Activated naive CD4-positive, alpha-beta T cell treated with anti-CD3 and anti-CD28 coated beads for 36 hours (primary cell): ENCODE measurements at regions not wholly inside any gene's neighbourhood (a gene's known extent, or its start where the extent isn't known, plus 50 kb on each side); places are given as distances from the start of the nearest gene placed in this dataset.
"Not testable (repeated sequence)": the region's sequence is repeated elsewhere in the genome, so short reads cannot be mapped to it uniquely, and the experiment has no call there.

ENCODE experiments used
- CTCF ChIA-PET: fragments of 350-600 bp; sonication (Branson Sonifier 250); formaldehyde crosslinking; loops from one replicate; lab custom pipeline; 2021; ENCODE audit warnings: antibody characterized with exemption; lab: Charles Lee
- DNase-seq: peaks from one replicate; pipeline ENCODE4 v3.0.0-alpha.2; 2020
- H3K27ac Mint-ChIP-seq: one replicate; pipeline ENCODE4 v1.8.0; 2021; ENCODE audit warnings: mild to moderate bottlenecking, mixed read lengths
- H3K27me3 Mint-ChIP-seq: one replicate; pipeline ENCODE4 v1.8.0; 2021; ENCODE audit warnings: low read depth, mixed read lengths
- H3K36me3 Mint-ChIP-seq: one replicate; pipeline ENCODE4 v1.8.0; 2021; ENCODE audit warnings: low read depth, mixed read lengths
- H3K4me1 Mint-ChIP-seq: one replicate; pipeline ENCODE4 v1.8.0; 2021; ENCODE audit warnings: low read depth, mixed read lengths
- H3K4me3 Mint-ChIP-seq: one replicate; pipeline ENCODE4 v1.8.0; 2021; ENCODE audit warnings: mild to moderate bottlenecking, moderate library complexity, mixed read lengths
- H3K9me3 Mint-ChIP-seq: one replicate; pipeline ENCODE4 v1.8.0; 2021; ENCODE audit warnings: mixed read lengths
- intact Hi-C: fragments of 100-400 bp; cut with micrococcal nuclease; formaldehyde crosslinking; loops from one replicate; pipeline ENCODE4 v1.15.1; 2023

DNA sequence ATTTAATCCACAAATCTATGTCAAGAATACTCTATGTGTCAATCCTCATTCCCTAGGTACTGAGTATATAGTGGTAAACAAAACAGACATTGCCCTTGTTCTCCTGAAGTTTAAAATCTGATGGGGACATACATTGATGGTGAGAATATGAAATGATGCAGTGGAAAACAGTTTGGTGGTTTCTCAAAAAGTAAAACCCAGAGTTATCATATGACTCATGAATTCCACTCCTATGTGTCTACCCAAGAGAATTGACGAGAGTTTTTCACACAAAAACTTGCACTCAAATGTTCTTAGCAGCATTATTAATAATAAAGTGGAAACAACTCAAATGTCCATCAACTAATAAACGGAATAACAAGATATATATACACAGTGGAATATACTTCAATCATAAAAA, 586.7 kb downstream of the CCDC85A start:
- intact Hi-C loops = no loop called here
- CTCF ChIA-PET = no interaction called here
- no peak for DNase-seq
- Mint-ChIP-seq H3K9me3 (peaks cover 9% of the 10 kb centered on the region), H3K36me3 (no peaks in the 10 kb centered on the region), H3K27me3 (no peaks in the 10 kb centered on the region), H3K4me3 (no peak overlapping the region), H3K4me1 (no peaks in the 10 kb centered on the region), H3K27ac (no peak overlapping the region)

GRCh38 chr2:56784046-56784445, 600.3 kb downstream of the CCDC85A start:
- DNase-seq = no peak
- H3K27ac Mint-ChIP-seq = no peak overlapping the region
- intact Hi-C loops = no loop called here
- H3K9me3 Mint-ChIP-seq = peaks cover 4% of the 10 kb centered on the region
- CTCF ChIA-PET = no interaction called here
- H3K4me3 Mint-ChIP-seq = no peak overlapping the region
- no peaks in the 10 kb centered on the region for H3K36me3 Mint-ChIP-seq
- H3K27me3 Mint-ChIP-seq = no peaks in the 10 kb centered on the region
- no peaks in the 10 kb centered on the region for H3K4me1 Mint-ChIP-seq

DNA sequence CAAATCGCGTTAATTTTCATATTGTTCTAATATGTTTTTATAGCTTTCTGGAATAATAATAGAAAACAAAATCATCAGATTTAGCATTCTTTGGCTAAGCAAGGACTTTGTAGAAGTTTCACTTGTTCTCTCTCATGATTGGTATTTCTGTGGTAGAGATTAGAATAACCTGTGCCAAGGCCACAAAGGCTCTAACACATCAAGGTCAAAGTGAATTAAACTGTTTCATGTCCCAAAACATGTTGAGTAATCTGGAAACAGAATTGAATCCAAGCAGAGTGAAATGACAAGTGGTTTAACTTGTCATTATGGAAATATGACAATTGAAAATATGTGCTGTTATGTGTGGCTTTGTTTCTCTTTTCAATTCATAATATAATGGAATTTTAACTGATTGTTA, 617.4 kb downstream of the CCDC85A start:
- H3K9me3 Mint-ChIP-seq = peaks cover 5% of the 10 kb centered on the region
- H3K27ac Mint-ChIP-seq = no peak overlapping the region
- no peaks in the 10 kb centered on the region for H3K27me3 Mint-ChIP-seq
- CTCF ChIA-PET = no interaction called here
- H3K4me3 Mint-ChIP-seq = no peak overlapping the region
- no peaks in the 10 kb centered on the region for H3K36me3 Mint-ChIP-seq
- no peaks in the 10 kb centered on the region for H3K4me1 Mint-ChIP-seq
- no peak for DNase-seq
- intact Hi-C loops = no loop called here

- no peak overlapping the region for H3K27ac Mint-ChIP-seq
- H3K4me1 Mint-ChIP-seq = no peaks in the 10 kb centered on the region
- H3K9me3 Mint-ChIP-seq = peaks cover 5% of the 10 kb centered on the region
- H3K36me3 Mint-ChIP-seq = no peaks in the 10 kb centered on the region
- intact Hi-C loops = no loop called here
- CTCF ChIA-PET = no interaction called here
- no peak for DNase-seq
- no peaks in the 10 kb centered on the region for H3K27me3 Mint-ChIP-seq
- no peak overlapping the region for H3K4me3 Mint-ChIP-seq
Observed at GRCh38 chr2:56801770-56802169, 618.0 kb downstream of the CCDC85A start.

DNA sequence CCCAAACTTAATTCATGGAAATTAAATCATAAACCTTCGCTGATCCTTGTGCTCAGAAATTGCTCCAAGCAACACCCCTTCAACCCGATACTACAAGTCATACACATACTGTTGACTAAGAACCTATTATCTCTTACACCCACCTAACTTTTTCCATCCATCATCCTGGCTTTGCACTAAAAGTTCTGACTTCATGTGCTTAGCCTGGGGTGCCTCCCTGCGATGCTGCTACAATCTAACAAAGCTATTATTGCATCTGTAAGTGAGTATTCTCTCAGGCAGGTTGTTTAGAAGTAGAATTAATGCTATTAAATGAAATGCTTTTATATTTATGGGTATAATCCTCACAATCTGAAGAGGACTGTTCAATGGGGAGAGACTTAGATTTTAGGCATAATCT, 619.8 kb downstream of the CCDC85A start:
- Mint-ChIP-seq H3K9me3 (peaks cover 5% of the 10 kb centered on the region), H3K36me3 (no peaks in the 10 kb centered on the region), H3K27ac (no peak overlapping the region), H3K4me1 (no peaks in the 10 kb centered on the region), H3K4me3 (no peak overlapping the region), H3K27me3 (no peaks in the 10 kb centered on the region)
- CTCF ChIA-PET = no interaction called here
- no peak for DNase-seq
- intact Hi-C loops = no loop called here

DNA sequence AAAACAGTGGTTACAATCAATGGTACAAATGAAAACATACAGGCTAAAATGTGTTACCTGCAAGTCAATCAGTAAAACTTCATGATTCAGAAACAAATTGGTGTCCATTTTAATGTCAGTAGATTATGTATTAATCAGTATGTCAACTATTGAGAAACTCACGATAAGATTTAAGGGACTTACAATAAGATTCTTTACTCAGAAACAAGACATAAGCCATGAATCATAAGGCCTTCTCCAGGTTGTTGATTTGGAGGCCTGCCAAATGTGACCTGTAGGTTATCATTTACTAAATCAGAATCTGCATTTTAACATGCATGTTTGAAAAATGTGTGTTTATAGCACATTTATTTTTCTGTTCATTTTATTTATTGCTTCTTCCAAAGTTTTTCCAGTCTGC, 623.1 kb downstream of the CCDC85A start:
- no peaks in the 10 kb centered on the region for H3K36me3 Mint-ChIP-seq
- H3K4me1 Mint-ChIP-seq = no peaks in the 10 kb centered on the region
- no peaks in the 10 kb centered on the region for H3K27me3 Mint-ChIP-seq
- DNase-seq = no peak
- CTCF ChIA-PET = no interaction called here
- H3K4me3 Mint-ChIP-seq = no peak overlapping the region
- H3K9me3 Mint-ChIP-seq = peaks cover 5% of the 10 kb centered on the region
- intact Hi-C loops = no loop called here
- no peak overlapping the region for H3K27ac Mint-ChIP-seq

DNA sequence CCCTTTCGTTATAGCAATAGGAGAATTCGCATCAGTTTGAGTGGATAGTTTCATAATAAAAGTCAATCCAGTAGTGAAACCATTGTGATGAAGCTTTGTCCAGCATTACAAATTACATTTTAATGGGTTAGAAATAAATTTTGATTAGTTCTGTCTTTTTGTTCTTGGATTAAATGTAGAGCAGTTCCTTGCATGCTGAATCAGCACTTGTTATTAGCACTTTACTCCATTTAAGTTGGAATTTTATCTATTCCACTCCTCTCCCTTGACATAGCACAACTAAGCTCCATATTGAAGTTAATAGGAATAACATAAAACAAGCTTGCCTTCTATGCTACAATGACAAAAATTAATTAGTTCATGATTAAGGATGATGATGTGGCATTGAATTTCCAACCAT, 624.1 kb downstream of the CCDC85A start:
- no peak for DNase-seq
- CTCF ChIA-PET = no interaction called here
- Mint-ChIP-seq H3K27me3 (no peaks in the 10 kb centered on the region), H3K27ac (no peak overlapping the region), H3K36me3 (no peaks in the 10 kb centered on the region), H3K4me3 (no peak overlapping the region), H3K4me1 (no peaks in the 10 kb centered on the region), H3K9me3 (peaks cover 3% of the 10 kb centered on the region)
- intact Hi-C loops = no loop called here

DNA sequence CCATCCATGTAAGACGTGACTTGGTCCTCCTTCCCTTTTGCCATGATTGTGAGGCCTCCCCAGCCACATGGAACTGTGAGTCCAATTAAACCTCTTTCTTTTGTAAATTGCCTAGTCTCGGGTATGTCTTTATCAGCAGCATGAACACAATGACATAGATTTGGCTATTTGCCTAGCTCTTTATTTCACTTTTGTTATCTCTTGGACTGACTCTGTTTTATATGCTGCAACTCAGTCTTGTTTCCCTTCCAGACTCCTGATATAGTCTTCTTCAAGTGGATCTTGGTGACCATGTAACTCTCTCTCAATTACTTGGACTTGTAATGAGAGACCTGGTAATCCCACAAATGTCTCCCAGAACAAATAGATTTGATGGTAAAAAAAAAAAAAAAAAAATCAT, 627.6 kb downstream of the CCDC85A start:
- Mint-ChIP-seq H3K36me3 (no peaks in the 10 kb centered on the region), H3K4me1 (no peaks in the 10 kb centered on the region), H3K4me3 (no peak overlapping the region), H3K9me3 (no peaks in the 10 kb centered on the region), H3K27ac (no peak overlapping the region), H3K27me3 (no peaks in the 10 kb centered on the region)
- CTCF ChIA-PET = interaction anchor here (0.7 kb wide), 1 partner anchor 884 kb away, joined by 7 read pairs; no protein-coding TSS in a partner anchor
- DNase-seq = no peak
- intact Hi-C loops = no loop called here

DNA sequence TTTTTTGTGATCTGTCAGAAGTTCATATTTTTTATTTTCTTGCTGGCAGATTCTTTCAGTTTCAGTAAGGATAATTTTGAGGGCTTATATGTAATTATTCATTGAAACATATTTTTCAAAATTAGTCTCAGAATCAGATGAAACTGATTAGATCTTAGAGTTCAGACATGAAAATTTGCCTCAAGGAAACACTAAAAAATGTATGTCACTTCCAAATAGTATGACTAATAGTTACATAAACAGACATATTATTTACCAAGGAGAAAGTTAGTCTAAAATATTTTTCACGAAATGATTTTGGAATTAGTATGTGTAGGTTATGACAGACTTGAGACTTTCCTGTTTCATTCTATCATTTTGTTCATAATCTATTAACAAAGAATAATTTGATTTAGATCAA, 628.6 kb downstream of the CCDC85A start:
- Mint-ChIP-seq H3K36me3 (no peaks in the 10 kb centered on the region), H3K27ac (no peak overlapping the region), H3K27me3 (no peaks in the 10 kb centered on the region), H3K4me1 (no peaks in the 10 kb centered on the region), H3K4me3 (no peak overlapping the region), H3K9me3 (peaks cover 2% of the 10 kb centered on the region)
- DNase-seq = no peak
- intact Hi-C loops = no loop called here
- CTCF ChIA-PET = no interaction called here

DNA sequence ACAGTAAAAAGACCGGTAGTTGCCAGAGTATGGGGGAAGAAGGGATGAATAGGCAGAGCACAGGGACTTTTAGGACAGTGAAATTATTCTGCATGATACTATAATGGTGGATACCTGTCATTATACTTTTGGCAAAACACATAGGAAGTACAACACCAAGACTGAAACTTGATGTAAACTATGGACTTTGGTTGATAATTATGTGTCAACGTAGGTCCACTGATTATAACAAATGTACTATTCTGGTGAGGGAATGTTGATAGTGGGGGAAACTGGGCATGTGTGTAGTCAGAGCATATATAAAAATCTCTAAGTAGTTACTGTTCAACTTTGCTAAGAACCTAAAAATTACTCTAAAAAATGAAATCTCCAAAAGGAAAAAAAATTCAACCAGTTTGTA, 629.7 kb downstream of the CCDC85A start:
- H3K27ac Mint-ChIP-seq = no peak overlapping the region
- no peaks in the 10 kb centered on the region for H3K4me1 Mint-ChIP-seq
- H3K4me3 Mint-ChIP-seq = no peak overlapping the region
- intact Hi-C loops = no loop called here
- no peaks in the 10 kb centered on the region for H3K27me3 Mint-ChIP-seq
- DNase-seq = no peak
- peaks cover 4% of the 10 kb centered on the region for H3K9me3 Mint-ChIP-seq
- CTCF ChIA-PET = no interaction called here
- H3K36me3 Mint-ChIP-seq = no peaks in the 10 kb centered on the region

GRCh38 chr2:56816666-56817065, 632.9 kb downstream of the CCDC85A start:
- Mint-ChIP-seq H3K4me3 (no peak overlapping the region), H3K4me1 (no peaks in the 10 kb centered on the region), H3K9me3 (peaks cover 14% of the 10 kb centered on the region), H3K27ac (no peak overlapping the region), H3K36me3 (no peaks in the 10 kb centered on the region), H3K27me3 (no peaks in the 10 kb centered on the region)
- CTCF ChIA-PET = no interaction called here
- DNase-seq = no peak
- intact Hi-C loops = no loop called here

- CTCF ChIA-PET = no interaction called here
- H3K4me3 Mint-ChIP-seq = no peak overlapping the region
- no peak overlapping the region for H3K27ac Mint-ChIP-seq
Observed at GRCh38 chr2:56831780-56832179, 648.0 kb downstream of the CCDC85A start.

DNA sequence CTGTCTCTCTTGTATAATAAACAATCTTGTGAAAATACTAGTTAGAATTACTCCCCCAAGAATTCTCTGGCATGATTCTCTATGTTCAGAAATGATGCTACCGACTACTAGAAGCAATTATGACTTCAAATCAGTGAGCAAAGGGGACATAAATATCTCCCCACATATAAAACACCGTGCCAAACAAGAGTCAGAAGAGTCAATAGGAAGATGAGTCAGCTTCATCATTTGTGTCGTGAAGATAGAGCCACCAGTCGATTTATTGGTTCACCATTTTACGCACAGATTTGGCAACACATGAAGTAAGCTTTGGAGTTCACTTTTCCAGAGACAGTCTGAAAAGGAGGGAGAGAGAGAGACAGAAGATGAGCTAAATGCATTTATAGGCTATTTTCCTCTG, 650.9 kb downstream of the CCDC85A start:
- Mint-ChIP-seq H3K4me1 (no peaks in the 10 kb centered on the region), H3K27ac (no peak overlapping the region), H3K9me3 (peaks cover 10% of the 10 kb centered on the region), H3K36me3 (no peaks in the 10 kb centered on the region), H3K27me3 (no peaks in the 10 kb centered on the region), H3K4me3 (no peak overlapping the region)
- intact Hi-C loops = no loop called here
- no peak for DNase-seq
- CTCF ChIA-PET = no interaction called here

More at GRCh38 chr2:56831780-56832179, 648.0 kb downstream of the CCDC85A start:
- H3K4me1 Mint-ChIP-seq = no peaks in the 10 kb centered on the region
- H3K27me3 Mint-ChIP-seq = no peaks in the 10 kb centered on the region
- DNase-seq = no peak
- intact Hi-C loops = no loop called here
- H3K36me3 Mint-ChIP-seq = no peaks in the 10 kb centered on the region
- peaks cover 6% of the 10 kb centered on the region for H3K9me3 Mint-ChIP-seq

GRCh38 chr2:56840009-56840408, 656.2 kb downstream of the CCDC85A start:
- H3K27ac Mint-ChIP-seq, H3K27me3 Mint-ChIP-seq, H3K4me1 Mint-ChIP-seq, intact Hi-C loops, H3K4me3 Mint-ChIP-seq, DNase-seq, H3K36me3 Mint-ChIP-seq: not testable (repeated sequence)
- CTCF ChIA-PET = interaction anchor here (0.6 kb wide), 1 partner anchor 603 kb away, joined by 3 read pairs; no protein-coding TSS in a partner anchor
- H3K9me3 Mint-ChIP-seq = peaks cover 13% of the 10 kb centered on the region
